OCI-LY7 (cell line): ENCODE measurements at regions not wholly inside any gene's neighbourhood (a gene's known extent, or its start where the extent isn't known, plus 50 kb on each side); places are given as distances from the start of the nearest gene placed in this dataset.
"Not testable (repeated sequence)": the region's sequence is repeated elsewhere in the genome, so short reads cannot be mapped to it uniquely, and the experiment has no call there.

ENCODE experiments used
- BruUV-seq: library from RNA; stranded (reverse); fragments of 400-500 nt; replicated peaks from 2 replicates; lab custom pipeline; 2021; lab: Mats Ljungman, UMichigan
- CTCF ChIA-PET: fragments of 300-600 bp; sonication (Branson Sonifier 250); formaldehyde crosslinking; loops from one replicate; lab custom pipeline; 2022; ENCODE audit warnings: antibody characterized with exemption; ENCODE audit not compliant: unreplicated experiment; lab: Charles Lee
- POLR2A ChIA-PET: fragments of 300-600 bp; sonication (Branson Sonifier 250); formaldehyde crosslinking; loops from one replicate; lab custom pipeline; 2022; ENCODE audit warnings: antibody characterized with exemption; lab: Charles Lee
- DNase-seq: peaks from one replicate; pipeline ENCODE4 v3.0.0-alpha.2; 2015; ENCODE audit warnings: low spot score
- H2AFZ ChIP-seq: fragments of 200-600 bp; sonication (generic), shearing (Covaris generic); 2 replicates; pipeline ENCODE4 v1.6.1; 2014; ENCODE audit warnings: mild to moderate bottlenecking, antibody characterized with exemption, low read length, moderate library complexity
- H3K27ac ChIP-seq: fragments of 200-600 bp; sonication (generic); 2 replicates; pipeline ENCODE4 v1.5.1; 2014; ENCODE audit warnings: mixed run types, low read depth, mild to moderate bottlenecking, moderate library complexity, low read length, inconsistent platforms; ENCODE audit not compliant: poor library complexity, severe bottlenecking
- H3K36me3 ChIP-seq: fragments of 200-600 bp; sonication (generic); 2 replicates; pipeline ENCODE4 v1.6.1; 2014; ENCODE audit warnings: mild to moderate bottlenecking, antibody characterized with exemption, low read length, moderate library complexity, mixed read lengths; ENCODE audit not compliant: insufficient read depth
- H3K4me1 ChIP-seq: fragments of 200-600 bp; sonication (generic); 2 replicates; pipeline ENCODE4 v1.5.1; 2014; ENCODE audit warnings: mild to moderate bottlenecking, low read length; ENCODE audit not compliant: insufficient read depth, poor library complexity, severe bottlenecking
- H3K4me2 ChIP-seq: fragments of 200-600 bp; sonication (generic); 2 replicates; pipeline ENCODE4 v1.6.1; 2014; ENCODE audit warnings: mild to moderate bottlenecking, low read length
- H3K4me3 ChIP-seq: fragments of 200-600 bp; sonication (generic); 2 replicates; pipeline ENCODE4 v1.5.1; 2014; ENCODE audit warnings: mild to moderate bottlenecking, low read depth, low read length; ENCODE audit not compliant: poor library complexity, severe bottlenecking
- H3K79me2 ChIP-seq: fragments of 200-600 bp; sonication (generic); 2 replicates; pipeline ENCODE4 v1.6.1; 2016; ENCODE audit warnings: low read depth, mild to moderate bottlenecking, low read length, moderate library complexity, mixed read lengths; ENCODE audit not compliant: insufficient read depth
- H3K9me2 ChIP-seq: fragments of 200-600 bp; sonication (generic); 2 replicates; pipeline ENCODE4 v1.6.1; 2016; ENCODE audit warnings: mild to moderate bottlenecking, low read length, mixed read lengths; ENCODE audit not compliant: insufficient read depth
- H3K9me3 ChIP-seq: fragments of 200-600 bp; sonication (generic); 2 replicates; pipeline ENCODE4 v1.6.1; 2014; ENCODE audit warnings: mild to moderate bottlenecking, mixed run types, low read length, mixed read lengths
- H4K20me1 ChIP-seq: fragments of 200-600 bp; sonication (generic); 2 replicates; pipeline ENCODE4 v1.6.1; 2014; ENCODE audit warnings: mild to moderate bottlenecking, antibody characterized with exemption, low read length, moderate library complexity, mixed read lengths; ENCODE audit not compliant: insufficient read depth
- EZH2phosphoT487 ChIP-seq: fragments of 200-600 bp; sonication (generic); IDR thresholded peaks from 2 replicates; pipeline ENCODE4 v1.6.1; 2018; ENCODE audit warnings: low read depth, borderline replicate concordance, mild to moderate bottlenecking, mixed run types, antibody characterized with exemption, low read length, moderate library complexity, mixed read lengths
- intact Hi-C: fragments of 100-400 bp; cut with micrococcal nuclease; formaldehyde crosslinking; loops from one replicate; pipeline ENCODE4 v1.10.0; 2022; ENCODE audit not compliant: unreplicated experiment
- TF ChIP-seq, protein P1 (sequence below): fragments of 200-600 bp; sonication (generic); conservative IDR thresholded peaks from 2 replicates; pipeline ENCODE4 v1.5.1; 2014; ENCODE audit warnings: mild to moderate bottlenecking, antibody characterized with exemption, low read length, moderate library complexity, mixed read lengths

GRCh38 chr12:83710851-83711250 is 1024.1 kb downstream of the TMTC2 start:
- H2AFZ ChIP-seq = no peak overlapping the region
- ChIA-PET CTCF (no interaction called here), POLR2A (interaction anchor here (0.7 kb wide), 1 partner anchor 67 kb away, joined by 4 read pairs; no protein-coding TSS in a partner anchor)
- BruUV-seq = no TSS peak
- DNase-seq = no peak
- intact Hi-C loops = no loop called here
- H3K4me2 ChIP-seq = no peak overlapping the region
- no peaks in the 10 kb centered on the region; the same call in 1 of the 2 replicates for H3K9me3 ChIP-seq
- H3K27ac ChIP-seq = no peak overlapping the region
- no peaks in the 10 kb centered on the region for H3K9me2 ChIP-seq
- H3K4me3 ChIP-seq = no peak overlapping the region
- no peaks in the 10 kb centered on the region for H3K79me2 ChIP-seq
- TF ChIP-seq EZH2phosphoT487 = no peak
- TF ChIP-seq, protein P1, sequence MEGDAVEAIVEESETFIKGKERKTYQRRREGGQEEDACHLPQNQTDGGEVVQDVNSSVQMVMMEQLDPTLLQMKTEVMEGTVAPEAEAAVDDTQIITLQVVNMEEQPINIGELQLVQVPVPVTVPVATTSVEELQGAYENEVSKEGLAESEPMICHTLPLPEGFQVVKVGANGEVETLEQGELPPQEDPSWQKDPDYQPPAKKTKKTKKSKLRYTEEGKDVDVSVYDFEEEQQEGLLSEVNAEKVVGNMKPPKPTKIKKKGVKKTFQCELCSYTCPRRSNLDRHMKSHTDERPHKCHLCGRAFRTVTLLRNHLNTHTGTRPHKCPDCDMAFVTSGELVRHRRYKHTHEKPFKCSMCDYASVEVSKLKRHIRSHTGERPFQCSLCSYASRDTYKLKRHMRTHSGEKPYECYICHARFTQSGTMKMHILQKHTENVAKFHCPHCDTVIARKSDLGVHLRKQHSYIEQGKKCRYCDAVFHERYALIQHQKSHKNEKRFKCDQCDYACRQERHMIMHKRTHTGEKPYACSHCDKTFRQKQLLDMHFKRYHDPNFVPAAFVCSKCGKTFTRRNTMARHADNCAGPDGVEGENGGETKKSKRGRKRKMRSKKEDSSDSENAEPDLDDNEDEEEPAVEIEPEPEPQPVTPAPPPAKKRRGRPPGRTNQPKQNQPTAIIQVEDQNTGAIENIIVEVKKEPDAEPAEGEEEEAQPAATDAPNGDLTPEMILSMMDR = no peak
- H3K4me1 ChIP-seq = no peaks in the 10 kb centered on the region
- no peaks in the 10 kb centered on the region for H3K36me3 ChIP-seq
- H4K20me1 ChIP-seq = no peaks in the 10 kb centered on the region

DNA sequence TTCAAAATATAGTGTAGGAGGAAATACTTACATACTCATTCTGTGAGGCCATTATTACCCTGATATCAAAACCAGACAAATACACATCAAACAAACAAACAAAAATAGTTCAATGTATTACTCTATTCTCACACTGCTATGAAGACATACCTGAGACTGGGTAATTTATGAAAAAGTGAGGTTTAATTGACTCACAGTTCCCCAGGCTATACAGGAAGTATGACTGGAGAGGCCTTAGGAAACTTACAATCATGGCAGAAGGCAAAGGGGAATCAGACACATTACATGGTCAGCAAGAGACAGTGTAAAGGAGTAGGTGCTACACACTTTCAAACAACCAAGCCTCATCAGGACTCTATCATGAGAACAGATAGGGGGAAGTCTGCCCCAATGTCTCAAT is 1023.2 kb downstream of the TMTC2 start:
- H3K4me1 ChIP-seq = no peaks in the 10 kb centered on the region
- no peaks in the 10 kb centered on the region for H3K9me2 ChIP-seq
- H4K20me1 ChIP-seq = no peaks in the 10 kb centered on the region
- no peaks in the 10 kb centered on the region for H3K36me3 ChIP-seq
- DNase-seq = no peak
- H3K9me3 ChIP-seq = no peaks in the 10 kb centered on the region; the same call in 1 of the 2 replicates
- ChIA-PET POLR2A (no interaction called here), CTCF (no interaction called here)
- H3K4me3 ChIP-seq = no peak overlapping the region
- intact Hi-C loops = no loop called here
- H3K4me2 ChIP-seq = no peak overlapping the region
- no peaks in the 10 kb centered on the region for H3K79me2 ChIP-seq
- no peak overlapping the region for H3K27ac ChIP-seq
- BruUV-seq = no TSS peak
- no peak overlapping the region for H2AFZ ChIP-seq
- TF ChIP-seq, protein P1 = no peak
- TF ChIP-seq EZH2phosphoT487 = no peak

- Histone ChIP-seq H3K9me2 (no peaks in the 10 kb centered on the region), H3K4me2 (no peak overlapping the region), H3K9me3 (no peaks in the 10 kb centered on the region), H4K20me1 (no peaks in the 10 kb centered on the region), H3K79me2 (no peaks in the 10 kb centered on the region), H3K36me3 (no peaks in the 10 kb centered on the region), H3K27ac (no peak overlapping the region), H2AFZ (no peak overlapping the region), H3K4me1 (no peaks in the 10 kb centered on the region), H3K4me3 (no peak overlapping the region)
- ChIA-PET POLR2A (no interaction called here), CTCF (no interaction called here)
- TF ChIP-seq EZH2phosphoT487 = no peak
- TF ChIP-seq, protein P1 = no peak
- DNase-seq = no peak
- intact Hi-C loops = no loop called here
- no TSS peak for BruUV-seq
Measured at GRCh38 chr12:83700838-83701237, 1014.1 kb downstream of the TMTC2 start.

GRCh38 chr12:83696311-83696710 is 1009.6 kb downstream of the TMTC2 start:
- CTCF ChIA-PET = interaction anchor here (1.0 kb wide), 1 partner anchor 9 kb away, joined by 3 read pairs; no protein-coding TSS in a partner anchor

More at GRCh38 chr12:83696311-83696710, 1009.6 kb downstream of the TMTC2 start:
- H3K79me2 ChIP-seq, H4K20me1 ChIP-seq, H3K9me3 ChIP-seq, H3K9me2 ChIP-seq, H3K4me1 ChIP-seq, H3K4me3 ChIP-seq, H2AFZ ChIP-seq, intact Hi-C loops, H3K27ac ChIP-seq, H3K36me3 ChIP-seq, DNase-seq, BruUV-seq, H3K4me2 ChIP-seq, POLR2A ChIA-PET: not testable (repeated sequence)
